ENCODE measurements at regions not wholly inside any gene's neighbourhood (a gene's known extent, or its start where the extent isn't known, plus 50 kb on each side); places are given as distances from the start of the nearest gene placed in this dataset.

- no peaks in the 10 kb centered on the region for H3K36me3 Mint-ChIP-seq
- no peak for DNase-seq
- ATAC-seq (replicated peaks), result no peak
- no peak overlapping the region for H3K27ac Mint-ChIP-seq
- H3K4me1 Mint-ChIP-seq, result no peaks in the 10 kb centered on the region
- no peak overlapping the region for H3K4me3 Mint-ChIP-seq
- peaks cover 0 to 3% of the 10 kb centered on the region in 2 donors for H3K9me3 Mint-ChIP-seq
- peaks cover 29 to 41% of the 10 kb centered on the region in 2 donors for H3K27me3 Mint-ChIP-seq
Measured at GRCh38 chr7:69129524-69129923, 468.8 kb upstream of the AUTS2 start.

GRCh38 chr7:69129951-69130350 is 468.3 kb upstream of the AUTS2 start:
- Mint-ChIP-seq H3K4me1 (peaks cover 0 to 2% of the 10 kb centered on the region in 2 donors), H3K36me3 (no peaks in the 10 kb centered on the region), H3K27ac (no peak overlapping the region), H3K27me3 (peaks cover 30 to 46% of the 10 kb centered on the region in 2 donors), H3K9me3 (peaks cover 0 to 3% of the 10 kb centered on the region in 2 donors), H3K4me3 (no peak overlapping the region)
- ATAC-seq (replicated peaks) (no peak), DNase-seq (no peak)

DNA sequence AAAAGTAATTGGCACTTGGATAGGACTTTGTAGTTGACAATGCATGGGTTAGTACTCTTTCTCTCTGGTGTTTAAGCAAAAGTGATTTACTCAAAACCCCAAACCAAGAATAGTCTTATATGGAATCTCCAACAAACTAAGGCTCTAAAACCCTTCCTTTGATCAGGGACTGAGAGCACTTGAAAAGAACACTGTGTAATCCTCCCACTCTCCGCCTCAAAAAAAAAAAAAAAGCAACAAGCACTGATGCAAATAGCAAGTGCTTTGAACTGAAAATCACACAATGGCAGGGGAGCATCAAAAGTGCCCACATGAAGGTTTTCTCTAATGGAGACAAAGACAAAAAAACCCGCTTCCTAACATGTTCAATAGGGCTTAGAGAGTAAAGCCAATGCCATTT is 467.9 kb upstream of the AUTS2 start:
- Mint-ChIP-seq H3K4me1 (peaks cover under 1 to 2% of the 10 kb centered on the region in 2 donors), H3K27ac (no peak overlapping the region), H3K4me3 (no peak overlapping the region), H3K27me3 (peaks cover 31 to 50% of the 10 kb centered on the region in 2 donors), H3K36me3 (no peaks in the 10 kb centered on the region), H3K9me3 (peaks cover 0 to 3% of the 10 kb centered on the region in 2 donors)
- DNase-seq (no peak), ATAC-seq (replicated peaks) (no peak)

DNA sequence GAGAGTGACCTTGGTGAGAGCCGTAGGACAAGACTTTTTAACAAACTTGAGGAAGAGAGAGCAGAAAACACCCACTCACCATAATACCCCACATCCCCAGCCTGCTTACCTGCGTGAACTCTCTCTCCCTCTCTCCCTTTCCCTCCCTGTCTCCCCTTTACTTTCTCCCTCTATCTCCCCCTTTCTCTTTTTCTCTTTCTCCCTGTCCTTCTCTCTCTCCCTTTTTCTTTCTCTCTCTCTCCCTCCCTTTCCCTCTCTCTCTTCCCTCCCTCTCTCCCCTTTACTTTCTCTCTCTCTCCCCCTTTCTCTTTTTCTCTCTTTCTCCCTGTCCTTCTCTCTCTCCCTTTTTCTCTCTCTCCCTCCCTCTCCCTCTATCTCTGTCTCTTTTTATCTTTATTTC is 464.0 kb upstream of the AUTS2 start:
- Mint-ChIP-seq H3K4me3 (no peak overlapping the region), H3K36me3 (peaks cover 0 to 5% of the 10 kb centered on the region in 2 donors), H3K4me1 (peaks cover 5 to 12% of the 10 kb centered on the region in 2 donors), H3K27me3 (peaks cover 27 to 38% of the 10 kb centered on the region in 2 donors), H3K27ac (no peak overlapping the region), H3K9me3 (peaks cover 13 to 17% of the 10 kb centered on the region in 2 donors)
- ATAC-seq (replicated peaks) (no peak), DNase-seq (no peak)

DNA sequence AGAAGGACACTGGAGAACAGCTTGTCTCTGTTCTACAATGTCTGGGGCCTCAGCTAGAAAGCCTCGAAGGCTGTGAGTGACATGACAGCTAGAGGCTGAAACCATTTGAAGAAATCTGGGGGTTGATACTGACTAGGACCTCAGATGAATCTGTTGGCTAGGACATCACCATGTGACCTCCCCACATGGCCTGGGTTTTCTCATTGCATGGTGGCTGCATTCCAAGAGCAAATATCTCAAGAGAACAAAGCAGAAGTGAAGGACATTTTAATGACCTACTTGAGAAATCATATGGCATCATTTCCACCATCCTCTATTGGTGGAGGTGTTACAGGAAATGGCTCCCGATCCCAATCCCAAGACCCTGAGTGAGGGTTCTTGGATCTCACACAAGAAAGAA is 450.6 kb upstream of the AUTS2 start:
- H3K36me3 Mint-ChIP-seq, result peaks cover 5 to 6% of the 10 kb centered on the region in 2 donors
- H3K27ac Mint-ChIP-seq, result no peak overlapping the region
- ATAC-seq (replicated peaks) (no peak), DNase-seq (no peak)
- H3K9me3 Mint-ChIP-seq, result peaks cover 6% of the 10 kb centered on the region in 2 donors
- H3K27me3 Mint-ChIP-seq, result peaks cover 12 to 38% of the 10 kb centered on the region in 2 donors
- H3K4me1 Mint-ChIP-seq, result peaks cover 0 to 5% of the 10 kb centered on the region in 2 donors
- no peak overlapping the region for H3K4me3 Mint-ChIP-seq

- Mint-ChIP-seq H3K27me3 (peaks cover 12 to 38% of the 10 kb centered on the region in 2 donors), H3K4me1 (peaks cover 0 to 5% of the 10 kb centered on the region in 2 donors), H3K9me3 (peaks cover 6% of the 10 kb centered on the region in 2 donors), H3K27ac (no peak overlapping the region), H3K4me3 (no peak overlapping the region), H3K36me3 (peaks cover 5 to 6% of the 10 kb centered on the region in 2 donors)
- no peak for DNase-seq
- no peak for ATAC-seq (replicated peaks)
Measured at GRCh38 chr7:69149804-69150782, 448.2 kb upstream of the AUTS2 start.

GRCh38 chr7:69162326-69162725 is 435.9 kb upstream of the AUTS2 start:
- no peak overlapping the region for H3K4me3 Mint-ChIP-seq
- H3K27ac Mint-ChIP-seq, result no peak overlapping the region
- no peaks in the 10 kb centered on the region for H3K36me3 Mint-ChIP-seq
- H3K9me3 Mint-ChIP-seq, result no peaks in the 10 kb centered on the region
- ATAC-seq (replicated peaks), result no peak
- H3K27me3 Mint-ChIP-seq, result peaks cover 8 to 17% of the 10 kb centered on the region in 2 donors
- no peaks in the 10 kb centered on the region for H3K4me1 Mint-ChIP-seq
- no peak for DNase-seq

GRCh38 chr7:69162931-69163670 is 435.2 kb upstream of the AUTS2 start:
- DNase-seq, result no peak
- H3K4me1 Mint-ChIP-seq, result no peaks in the 10 kb centered on the region

GRCh38 chr7:69166979-69167516 is 431.2 kb upstream of the AUTS2 start:
- Mint-ChIP-seq H3K36me3 (no peaks in the 10 kb centered on the region), H3K9me3 (peaks cover 0 to 2% of the 10 kb centered on the region in 2 donors), H3K4me1 (peaks cover 0 to 1% of the 10 kb centered on the region in 2 donors), H3K27me3 (peaks cover 4 to 5% of the 10 kb centered on the region in 2 donors), H3K27ac (no peak overlapping the region), H3K4me3 (no peak overlapping the region)
- DNase-seq (no peak), ATAC-seq (replicated peaks) (no peak)

More at GRCh38 chr7:69162931-69163670, 435.2 kb upstream of the AUTS2 start:
- Mint-ChIP-seq H3K27me3 (peaks cover 8 to 11% of the 10 kb centered on the region in 2 donors), H3K4me3 (no peak overlapping the region), H3K36me3 (no peaks in the 10 kb centered on the region), H3K27ac (no peak overlapping the region), H3K9me3 (no peaks in the 10 kb centered on the region)
- ATAC-seq (replicated peaks), result no peak

DNA sequence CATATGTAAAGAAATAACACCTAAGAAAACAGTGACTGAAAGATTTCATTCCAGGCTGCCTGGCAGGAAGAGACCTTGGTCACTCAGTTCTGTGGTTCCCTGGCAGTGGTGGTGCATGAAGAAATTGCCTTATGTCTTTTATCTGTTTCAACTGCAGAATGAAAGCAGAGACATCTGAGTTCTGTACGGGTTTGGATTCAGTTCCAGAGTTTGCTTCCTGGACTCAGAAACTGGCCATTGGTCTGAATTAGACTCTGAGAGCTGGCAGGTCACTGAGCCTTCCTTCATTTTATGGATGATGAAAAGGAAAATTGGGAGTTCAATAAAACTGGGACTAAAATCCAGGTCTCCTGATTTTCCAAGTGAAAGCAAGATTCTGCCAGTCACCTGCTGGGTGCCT is 428.9 kb upstream of the AUTS2 start:
- DNase-seq (no peak), ATAC-seq (replicated peaks) (no peak)
- Mint-ChIP-seq H3K4me1 (peaks cover 0 to 7% of the 10 kb centered on the region in 2 donors), H3K36me3 (no peaks in the 10 kb centered on the region), H3K27me3 (peaks cover 4 to 14% of the 10 kb centered on the region in 2 donors), H3K27ac (no peak overlapping the region), H3K4me3 (no peak overlapping the region), H3K9me3 (peaks cover 0 to 2% of the 10 kb centered on the region in 2 donors)

DNA sequence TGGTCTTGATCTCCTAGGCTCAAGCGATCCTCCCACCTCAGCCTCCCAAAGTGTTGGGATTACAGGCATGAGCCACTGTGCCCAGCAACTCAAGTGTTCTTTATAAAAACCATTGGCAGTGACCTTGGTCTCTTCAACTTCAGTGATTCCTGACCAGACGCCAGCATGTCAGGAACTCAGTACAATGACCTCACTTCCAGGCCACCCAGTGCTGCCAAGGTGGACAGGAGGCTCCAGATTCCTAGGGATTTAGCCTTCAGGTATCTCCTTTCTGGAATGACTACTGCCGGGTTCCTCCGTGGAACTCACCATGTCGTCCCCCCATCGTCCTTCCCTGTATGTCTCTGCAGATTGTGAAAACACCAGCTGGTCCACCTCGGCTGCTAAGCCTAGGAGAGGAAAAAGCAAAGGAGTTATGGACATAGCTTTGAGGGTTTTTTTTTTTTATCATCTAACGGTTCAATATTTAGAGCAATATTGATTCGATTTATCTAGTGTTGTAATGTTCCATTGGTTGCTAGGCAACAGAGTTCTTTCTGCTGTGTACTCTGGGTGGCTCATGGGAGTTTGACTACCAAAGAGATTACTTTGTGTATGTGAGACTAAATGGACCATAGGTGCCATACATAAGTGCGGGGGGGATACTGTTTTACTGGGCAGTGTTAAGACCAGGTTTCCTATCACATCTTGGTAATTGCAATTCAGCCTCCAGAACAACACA is 425.8 kb upstream of the AUTS2 start:
- H3K4me3 Mint-ChIP-seq, result no peak overlapping the region
- H3K36me3 Mint-ChIP-seq, result no peaks in the 10 kb centered on the region
- ATAC-seq (replicated peaks) (no peak), DNase-seq (no peak)
- H3K9me3 Mint-ChIP-seq, result peaks cover 0 to 3% of the 10 kb centered on the region in 2 donors
- H3K27ac Mint-ChIP-seq, result no peak overlapping the region
- H3K4me1 Mint-ChIP-seq, result peaks cover 6 to 13% of the 10 kb centered on the region in 2 donors
- H3K27me3 Mint-ChIP-seq, result peaks cover 4 to 16% of the 10 kb centered on the region in 2 donors

DNA sequence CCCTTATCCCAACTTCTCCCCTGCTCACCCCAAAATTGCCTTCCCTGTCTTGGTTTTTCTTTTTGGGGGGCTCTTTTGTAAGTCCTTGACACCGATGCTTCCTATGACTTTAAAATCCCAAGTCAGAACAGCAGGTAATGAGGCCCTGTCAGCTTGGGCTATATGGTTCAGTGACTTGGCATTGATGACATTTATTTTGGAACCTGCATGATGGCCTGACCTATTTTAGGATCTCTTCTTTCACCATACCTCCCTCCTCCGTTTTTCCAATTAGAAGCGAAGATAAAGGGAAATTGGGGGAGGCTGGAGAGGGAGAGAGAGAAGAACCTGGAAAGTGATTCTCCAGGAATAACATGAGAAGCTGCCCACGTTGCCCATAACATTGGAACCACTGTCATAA is 424.9 kb upstream of the AUTS2 start:
- H3K4me3 Mint-ChIP-seq, result no peak overlapping the region
- no peaks in the 10 kb centered on the region for H3K36me3 Mint-ChIP-seq
- H3K9me3 Mint-ChIP-seq, result peaks cover 0 to 3% of the 10 kb centered on the region in 2 donors
- peaks cover 4 to 16% of the 10 kb centered on the region in 2 donors for H3K27me3 Mint-ChIP-seq
- ATAC-seq (replicated peaks) (no peak), DNase-seq (no peak)
- H3K4me1 Mint-ChIP-seq, result peaks cover 6 to 13% of the 10 kb centered on the region in 2 donors
- no peak overlapping the region for H3K27ac Mint-ChIP-seq

DNA sequence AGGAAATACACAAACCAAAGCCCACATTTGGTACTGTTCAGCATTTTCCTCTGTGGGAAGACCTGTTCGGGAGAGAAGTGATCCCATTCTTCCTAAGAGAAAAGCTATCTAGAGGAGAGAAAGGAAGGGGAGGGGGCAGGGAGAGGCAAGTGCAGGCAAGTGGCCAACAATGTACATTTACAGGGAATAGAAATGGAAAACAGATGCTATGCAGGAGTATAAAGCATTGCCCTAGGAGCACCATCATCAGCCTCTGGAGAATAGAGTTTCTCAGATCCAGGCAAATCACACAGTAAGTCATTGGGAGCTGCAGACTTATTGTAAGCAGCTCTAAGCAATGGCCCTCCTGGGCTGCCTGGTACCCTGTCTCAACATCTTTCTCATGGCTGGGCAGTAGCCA is 424.4 kb upstream of the AUTS2 start:
- no peak for ATAC-seq (replicated peaks)
- Mint-ChIP-seq H3K4me3 (no peak overlapping the region), H3K9me3 (peaks cover 0 to 3% of the 10 kb centered on the region in 2 donors)

More for the DNA sequence above, 424.4 kb upstream of the AUTS2 start:
- DNase-seq, result no peak
- Mint-ChIP-seq H3K27ac (no peak overlapping the region), H3K4me1 (peaks cover 6 to 13% of the 10 kb centered on the region in 2 donors), H3K27me3 (peaks cover 4 to 16% of the 10 kb centered on the region in 2 donors), H3K36me3 (no peaks in the 10 kb centered on the region)

Data from stimulated activated naive B cell treated with anti-CD40 and anti-IgM and Interleukin-4, amounts not matched to agents 10 μg/mL and 1 μg/mL and 100 μg/mL, for 72 hours (primary cell).